ENCODE measurements at regions not wholly inside any gene's neighbourhood (a gene's known extent, or its start where the extent isn't known, plus 50 kb on each side); places are given as distances from the start of the nearest gene placed in this dataset.

GRCh38 chr2:139403948-139404347 is 623.8 kb upstream of the NXPH2 start:
- Histone ChIP-seq H3K27me3 (no peaks in the 10 kb centered on the region), H3K9me3 (no peaks in the 10 kb centered on the region), H3K36me3 (no peaks in the 10 kb centered on the region), H3K4me1 (no peaks in the 10 kb centered on the region), H3K27ac (no peak overlapping the region), H3K4me3 (no peak overlapping the region)
- DNase-seq (ENCODE audit: extremely low spot score in 2 of 2): no peak
- TF ChIP-seq POLR2AphosphoS5 (IDR thresholded peaks at IDR 0.05; ENCODE audit: insufficient read depth in 1 of 2, low read depth in 1 of 2): no peak
- TF ChIP-seq POLR2A (IDR thresholded peaks at IDR 0.05): no peak
- no peak for TF ChIP-seq CTCF (IDR thresholded peaks at IDR 0.05)
- intact Hi-C loops (cut with DNase I): no loop called here

DNA sequence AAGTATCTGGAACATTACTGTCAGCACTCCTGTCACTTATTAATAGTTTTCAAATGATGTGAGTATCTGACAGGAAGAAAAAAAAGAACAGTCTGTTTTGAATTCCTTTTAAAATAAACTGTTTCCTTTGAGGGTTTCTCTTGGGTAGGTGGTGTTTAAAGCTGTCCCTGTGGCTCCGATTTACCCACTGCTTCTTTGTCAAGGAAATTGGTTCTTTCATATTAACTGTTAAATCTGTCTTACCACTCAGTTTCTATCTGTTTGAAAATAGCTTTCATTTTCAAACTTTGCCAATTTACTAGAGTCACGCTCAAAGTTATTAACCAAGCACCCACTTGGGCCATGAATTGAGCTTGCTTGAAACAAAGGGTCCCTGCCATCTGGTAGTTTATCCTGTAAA is 614.6 kb upstream of the NXPH2 start:
- H3K36me3 ChIP-seq: no peaks in the 10 kb centered on the region
- H3K4me3 ChIP-seq: no peak overlapping the region
- intact Hi-C loops (cut with DNase I): no loop called here
- H3K9me3 ChIP-seq: no peaks in the 10 kb centered on the region
- H3K27me3 ChIP-seq: no peaks in the 10 kb centered on the region
- TF ChIP-seq POLR2A (IDR thresholded peaks at IDR 0.05): no peak
- no peak for TF ChIP-seq POLR2AphosphoS5 (IDR thresholded peaks at IDR 0.05; ENCODE audit: insufficient read depth in 1 of 2, low read depth in 1 of 2)
- TF ChIP-seq CTCF (IDR thresholded peaks at IDR 0.05): no peak
- H3K27ac ChIP-seq: no peak overlapping the region
- H3K4me1 ChIP-seq: no peaks in the 10 kb centered on the region
- DNase-seq (ENCODE audit: extremely low spot score in 2 of 2): no peak

DNA sequence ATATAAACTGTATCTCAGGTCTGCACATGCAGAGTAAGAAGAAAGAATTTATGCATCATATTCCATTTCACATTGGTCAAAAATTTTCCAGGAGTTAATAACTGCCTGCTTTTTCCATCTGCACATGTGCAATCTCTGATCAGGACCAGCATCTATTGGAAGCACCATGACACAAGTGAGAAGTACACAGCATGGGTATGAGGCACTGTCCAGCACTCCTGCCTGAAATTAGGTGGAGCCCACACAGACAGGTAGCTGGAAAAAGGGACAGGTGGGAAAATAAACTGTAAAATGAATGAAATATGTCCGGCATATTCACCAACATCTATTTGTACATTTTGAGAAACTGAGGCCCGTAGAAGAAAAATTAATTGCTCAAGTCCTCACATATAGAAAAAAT is 609.2 kb upstream of the NXPH2 start:
- no peak overlapping the region for H3K27ac ChIP-seq
- intact Hi-C loops (cut with DNase I): no loop called here
- DNase-seq (ENCODE audit: extremely low spot score in 2 of 2): no peak
- H3K4me1 ChIP-seq: no peaks in the 10 kb centered on the region
- no peaks in the 10 kb centered on the region for H3K9me3 ChIP-seq
- TF ChIP-seq POLR2A (IDR thresholded peaks at IDR 0.05): no peak
- no peak for TF ChIP-seq POLR2AphosphoS5 (IDR thresholded peaks at IDR 0.05; ENCODE audit: insufficient read depth in 1 of 2, low read depth in 1 of 2)
- no peak for TF ChIP-seq CTCF (IDR thresholded peaks at IDR 0.05)
- no peaks in the 10 kb centered on the region for H3K27me3 ChIP-seq
- H3K4me3 ChIP-seq: no peak overlapping the region
- no peaks in the 10 kb centered on the region for H3K36me3 ChIP-seq

- Histone ChIP-seq H3K27ac (no peak overlapping the region), H3K36me3 (no peaks in the 10 kb centered on the region), H3K27me3 (no peaks in the 10 kb centered on the region), H3K4me1 (no peaks in the 10 kb centered on the region), H3K9me3 (no peaks in the 10 kb centered on the region), H3K4me3 (no peak overlapping the region)
- TF ChIP-seq POLR2A (IDR thresholded peaks at IDR 0.05) (no peak), POLR2AphosphoS5 (IDR thresholded peaks at IDR 0.05; ENCODE audit: insufficient read depth in 1 of 2, low read depth in 1 of 2) (no peak), CTCF (IDR thresholded peaks at IDR 0.05) (no peak)
- intact Hi-C loops (cut with DNase I): no loop called here
- DNase-seq (ENCODE audit: extremely low spot score in 2 of 2): no peak
Measured at GRCh38 chr2:139386401-139386800, 606.2 kb upstream of the NXPH2 start.

DNA sequence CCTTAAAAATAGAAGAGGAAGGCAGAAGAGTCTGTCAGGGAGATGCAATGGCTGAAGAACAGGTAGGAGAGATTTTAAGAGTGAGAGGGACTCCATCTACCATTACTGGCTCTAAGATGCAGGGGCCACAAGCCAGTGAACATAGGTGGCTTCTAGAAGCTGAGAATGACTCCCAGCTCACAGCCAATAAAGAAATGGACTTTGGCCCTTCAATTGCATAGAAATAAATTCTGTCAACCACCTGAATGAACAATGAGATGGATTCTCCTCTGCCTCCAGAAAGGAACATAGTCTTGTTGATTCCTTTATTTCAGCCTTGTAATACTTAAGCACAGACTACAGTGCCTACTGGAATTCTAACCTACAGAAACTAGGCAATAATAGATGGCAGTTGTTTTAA is 603.3 kb upstream of the NXPH2 start:
- intact Hi-C loops (cut with DNase I): no loop called here
- no peak for DNase-seq (ENCODE audit: extremely low spot score in 2 of 2)
- no peak for TF ChIP-seq POLR2A (IDR thresholded peaks at IDR 0.05)
- no peak for TF ChIP-seq POLR2AphosphoS5 (IDR thresholded peaks at IDR 0.05; ENCODE audit: insufficient read depth in 1 of 2, low read depth in 1 of 2)
- TF ChIP-seq CTCF (IDR thresholded peaks at IDR 0.05): no peak

More for the DNA sequence above, 603.3 kb upstream of the NXPH2 start:
- H3K27ac ChIP-seq: no peak overlapping the region
- H3K27me3 ChIP-seq: no peaks in the 10 kb centered on the region
- no peaks in the 10 kb centered on the region for H3K4me1 ChIP-seq
- H3K9me3 ChIP-seq: no peaks in the 10 kb centered on the region
- no peak overlapping the region for H3K4me3 ChIP-seq
- no peaks in the 10 kb centered on the region for H3K36me3 ChIP-seq

Measured in vagina (tissue), 2 donors.